ENCODE measurements at regions not wholly inside any gene's neighbourhood (a gene's known extent, or its start where the extent isn't known, plus 50 kb on each side); places are given as distances from the start of the nearest gene placed in this dataset.

DNA sequence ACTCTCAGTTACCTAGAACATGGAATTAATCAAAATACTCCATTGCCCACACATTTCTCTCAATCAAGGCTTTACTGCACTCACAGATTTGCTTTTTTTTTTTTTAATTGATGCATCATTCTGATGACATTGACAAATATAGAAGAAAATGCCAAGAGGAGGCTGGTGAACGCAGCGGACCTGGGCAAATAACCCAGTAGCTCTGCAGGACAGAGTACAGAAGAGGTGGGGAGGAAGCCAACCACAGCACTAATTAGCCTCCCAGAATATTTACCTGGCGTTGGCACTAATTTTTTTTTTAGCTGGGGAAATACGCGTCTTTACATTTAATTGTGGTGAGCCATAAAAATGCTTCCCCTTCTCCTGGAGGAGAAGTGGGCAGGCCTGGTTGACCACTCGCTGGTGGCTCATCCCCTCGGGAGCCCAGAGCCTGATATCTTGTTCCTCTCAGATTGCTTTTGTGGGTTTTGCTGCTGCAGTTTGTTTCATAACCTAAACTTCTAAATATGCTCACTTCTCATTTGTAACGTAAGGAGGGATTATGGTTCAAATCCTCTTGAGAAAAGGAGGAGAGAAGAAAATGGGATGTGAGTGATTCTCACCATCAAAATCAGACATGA is 165.8 kb upstream of the EPB41L3 start:
- BruUV-seq (replicated peaks): no TSS peak
- TF ChIP-seq POLR2AphosphoS5 (IDR thresholded peaks at IDR 0.05; ENCODE audit: low read depth, low read length): no peak
- TF ChIP-seq, protein P1, sequence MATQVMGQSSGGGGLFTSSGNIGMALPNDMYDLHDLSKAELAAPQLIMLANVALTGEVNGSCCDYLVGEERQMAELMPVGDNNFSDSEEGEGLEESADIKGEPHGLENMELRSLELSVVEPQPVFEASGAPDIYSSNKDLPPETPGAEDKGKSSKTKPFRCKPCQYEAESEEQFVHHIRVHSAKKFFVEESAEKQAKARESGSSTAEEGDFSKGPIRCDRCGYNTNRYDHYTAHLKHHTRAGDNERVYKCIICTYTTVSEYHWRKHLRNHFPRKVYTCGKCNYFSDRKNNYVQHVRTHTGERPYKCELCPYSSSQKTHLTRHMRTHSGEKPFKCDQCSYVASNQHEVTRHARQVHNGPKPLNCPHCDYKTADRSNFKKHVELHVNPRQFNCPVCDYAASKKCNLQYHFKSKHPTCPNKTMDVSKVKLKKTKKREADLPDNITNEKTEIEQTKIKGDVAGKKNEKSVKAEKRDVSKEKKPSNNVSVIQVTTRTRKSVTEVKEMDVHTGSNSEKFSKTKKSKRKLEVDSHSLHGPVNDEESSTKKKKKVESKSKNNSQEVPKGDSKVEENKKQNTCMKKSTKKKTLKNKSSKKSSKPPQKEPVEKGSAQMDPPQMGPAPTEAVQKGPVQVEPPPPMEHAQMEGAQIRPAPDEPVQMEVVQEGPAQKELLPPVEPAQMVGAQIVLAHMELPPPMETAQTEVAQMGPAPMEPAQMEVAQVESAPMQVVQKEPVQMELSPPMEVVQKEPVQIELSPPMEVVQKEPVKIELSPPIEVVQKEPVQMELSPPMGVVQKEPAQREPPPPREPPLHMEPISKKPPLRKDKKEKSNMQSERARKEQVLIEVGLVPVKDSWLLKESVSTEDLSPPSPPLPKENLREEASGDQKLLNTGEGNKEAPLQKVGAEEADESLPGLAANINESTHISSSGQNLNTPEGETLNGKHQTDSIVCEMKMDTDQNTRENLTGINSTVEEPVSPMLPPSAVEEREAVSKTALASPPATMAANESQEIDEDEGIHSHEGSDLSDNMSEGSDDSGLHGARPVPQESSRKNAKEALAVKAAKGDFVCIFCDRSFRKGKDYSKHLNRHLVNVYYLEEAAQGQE (IDR thresholded peaks at IDR 0.05; ENCODE audit: insufficient read depth in 1 of 2, low read depth in 2 of 2, low read length in 1 of 2): no peak
- TF ChIP-seq SIN3A (IDR thresholded peaks at IDR 0.05; ENCODE audit: borderline replicate concordance, insufficient read depth, low read depth, low read length): no peak
- no peak for TF ChIP-seq TCF7L2 (IDR thresholded peaks at IDR 0.05; ENCODE audit: low read depth, low read length)
- TF ChIP-seq, protein P2, sequence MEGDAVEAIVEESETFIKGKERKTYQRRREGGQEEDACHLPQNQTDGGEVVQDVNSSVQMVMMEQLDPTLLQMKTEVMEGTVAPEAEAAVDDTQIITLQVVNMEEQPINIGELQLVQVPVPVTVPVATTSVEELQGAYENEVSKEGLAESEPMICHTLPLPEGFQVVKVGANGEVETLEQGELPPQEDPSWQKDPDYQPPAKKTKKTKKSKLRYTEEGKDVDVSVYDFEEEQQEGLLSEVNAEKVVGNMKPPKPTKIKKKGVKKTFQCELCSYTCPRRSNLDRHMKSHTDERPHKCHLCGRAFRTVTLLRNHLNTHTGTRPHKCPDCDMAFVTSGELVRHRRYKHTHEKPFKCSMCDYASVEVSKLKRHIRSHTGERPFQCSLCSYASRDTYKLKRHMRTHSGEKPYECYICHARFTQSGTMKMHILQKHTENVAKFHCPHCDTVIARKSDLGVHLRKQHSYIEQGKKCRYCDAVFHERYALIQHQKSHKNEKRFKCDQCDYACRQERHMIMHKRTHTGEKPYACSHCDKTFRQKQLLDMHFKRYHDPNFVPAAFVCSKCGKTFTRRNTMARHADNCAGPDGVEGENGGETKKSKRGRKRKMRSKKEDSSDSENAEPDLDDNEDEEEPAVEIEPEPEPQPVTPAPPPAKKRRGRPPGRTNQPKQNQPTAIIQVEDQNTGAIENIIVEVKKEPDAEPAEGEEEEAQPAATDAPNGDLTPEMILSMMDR (IDR thresholded peaks at IDR 0.05): no peak
- intact Hi-C loops (cut with micrococcal nuclease; ENCODE audit: unreplicated experiment) (no loop called here), in situ Hi-C loops (cut with HindIII; ENCODE audit: low pct_unique_long_range_greater_than_20kb, low sequenced_read_pairs) (no loop called here)
- CTCF ChIA-PET: no interaction called here
- Histone ChIP-seq H3K27ac (ENCODE audit: low read length) (no peak overlapping the region), H3K27me3 (ENCODE audit: control insufficient read depth, insufficient read depth, low read length) (no peaks in the 10 kb centered on the region), H3K36me3 (ENCODE audit: control insufficient read depth, insufficient read depth, low read length) (no peaks in the 10 kb centered on the region), H3K4me1 (ENCODE audit: control insufficient read depth, insufficient read depth, low read length) (no peaks in the 10 kb centered on the region), H3K4me3 (ENCODE audit: low read depth in 2 of 2, low read length in 2 of 2) (no peak overlapping the region), H3K9me3 (ENCODE audit: control insufficient read depth, insufficient read depth, low read depth, low read length) (no peaks in the 10 kb centered on the region)
- no peak for DNase-seq (ENCODE audit: low read depth, low spot score)
- ATAC-seq: no peak
- POLR2A ChIA-PET: no interaction called here

DNA sequence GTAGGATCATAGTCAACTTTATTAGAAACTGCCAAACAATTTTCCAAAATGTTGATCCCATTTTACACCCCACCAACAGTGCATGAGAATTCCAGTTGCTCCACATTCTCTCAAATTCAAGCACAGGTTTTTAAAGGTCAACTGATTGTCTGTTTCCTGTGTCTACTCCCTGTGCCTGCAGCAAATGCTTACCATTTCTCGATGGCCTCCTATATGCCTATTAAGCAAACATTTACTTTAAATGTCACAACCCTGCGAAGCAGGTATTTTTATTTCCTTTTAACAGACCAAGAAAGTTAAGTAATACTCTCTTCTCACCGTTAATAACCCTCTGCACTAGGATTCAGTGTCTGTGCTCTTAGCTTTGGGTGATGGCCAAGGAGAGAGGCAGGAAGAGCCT is 163.8 kb upstream of the EPB41L3 start:
- no peak for DNase-seq (ENCODE audit: low read depth, low spot score)
- TF ChIP-seq TCF7L2 (IDR thresholded peaks at IDR 0.05; ENCODE audit: low read depth, low read length) (no peak), SIN3A (IDR thresholded peaks at IDR 0.05; ENCODE audit: borderline replicate concordance, insufficient read depth, low read depth, low read length) (no peak), POLR2AphosphoS5 (IDR thresholded peaks at IDR 0.05; ENCODE audit: low read depth, low read length) (no peak)
- TF ChIP-seq, protein P2 (IDR thresholded peaks at IDR 0.05): no peak
- TF ChIP-seq, protein P1 (IDR thresholded peaks at IDR 0.05; ENCODE audit: insufficient read depth in 1 of 2, low read depth in 2 of 2, low read length in 1 of 2): no peak
- no TSS peak for BruUV-seq (replicated peaks)
- ChIA-PET POLR2A (no interaction called here), CTCF (no interaction called here)
- Histone ChIP-seq H3K4me1 (ENCODE audit: control insufficient read depth, insufficient read depth, low read length) (no peaks in the 10 kb centered on the region), H3K27me3 (ENCODE audit: control insufficient read depth, insufficient read depth, low read length) (no peaks in the 10 kb centered on the region), H3K27ac (ENCODE audit: low read length) (no peak overlapping the region), H3K36me3 (ENCODE audit: control insufficient read depth, insufficient read depth, low read length) (no peaks in the 10 kb centered on the region), H3K9me3 (ENCODE audit: control insufficient read depth, insufficient read depth, low read depth, low read length) (no peaks in the 10 kb centered on the region), H3K4me3 (ENCODE audit: low read depth in 2 of 2, low read length in 2 of 2) (no peak overlapping the region)
- in situ Hi-C loops (cut with HindIII; ENCODE audit: low pct_unique_long_range_greater_than_20kb, low sequenced_read_pairs): no loop called here
- ATAC-seq: no peak
- intact Hi-C loops (cut with micrococcal nuclease; ENCODE audit: unreplicated experiment): no loop called here

All from Panc1 (cell line).